Neural cell (in vitro differentiated cells): ENCODE measurements at regions not wholly inside any gene's neighbourhood (a gene's known extent, or its start where the extent isn't known, plus 50 kb on each side); places are given as distances from the start of the nearest gene placed in this dataset.

Source experiments
- CTCF ChIP-seq: fragments of 450-650 bp; IDR thresholded peaks from 2 replicates; pipeline ENCODE4 v1.5.1; 2014; ENCODE audit warnings: antibody characterized with exemption, mild to moderate bottlenecking, moderate library complexity; ENCODE audit not compliant: poor library complexity, severe bottlenecking
- EZH2 ChIP-seq: fragments of 200-600, 300-800 bp; shearing (Covaris generic), sonication (generic); IDR thresholded peaks from 2 replicates; pipeline ENCODE4 v1.6.1; 2014; ENCODE audit warnings: antibody characterized with exemption, low read length, borderline replicate concordance, mild to moderate bottlenecking; ENCODE audit not compliant: insufficient read depth, poor library complexity, severe bottlenecking
- POLR2AphosphoS5 ChIP-seq: IDR thresholded peaks from 2 replicates; pipeline ENCODE4 v1.6.1; 2012

DNA sequence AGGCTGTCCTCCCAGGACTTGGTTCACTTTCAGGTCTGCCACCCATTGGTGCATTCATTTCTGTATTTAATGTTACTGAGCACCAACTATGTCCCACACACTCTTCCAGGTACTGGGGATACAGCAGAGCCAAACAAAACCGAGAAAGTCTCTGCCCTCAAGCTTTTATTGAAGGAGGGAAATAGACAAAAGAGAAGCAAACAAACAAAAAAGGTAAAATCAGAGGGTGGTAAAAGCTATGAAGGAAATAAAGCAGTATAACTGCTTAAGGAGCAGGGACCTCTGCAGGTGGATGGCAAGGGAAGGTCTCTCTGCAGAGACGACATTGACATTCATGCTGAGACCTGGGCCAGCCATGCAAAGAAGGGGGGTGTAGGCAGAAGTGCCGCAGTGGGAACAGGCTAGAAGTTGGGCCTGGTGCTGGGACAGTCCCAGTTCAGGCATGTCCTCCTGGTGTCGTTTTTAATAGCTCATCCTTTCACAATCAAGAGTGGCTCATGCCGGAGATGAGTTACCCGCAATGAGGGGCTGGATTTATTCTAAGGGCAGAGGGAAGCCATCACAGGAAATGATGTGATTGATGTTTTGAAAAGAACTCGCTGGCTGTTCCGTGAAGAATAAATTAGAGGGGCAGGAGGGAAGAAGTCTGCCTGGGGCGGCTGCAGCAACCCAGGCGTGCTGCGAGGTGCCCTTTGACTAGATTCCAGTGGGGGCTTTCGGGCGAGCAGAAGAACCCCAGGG is 72.8 kb downstream of the IRF2BPL start:
- no peak for TF ChIP-seq POLR2AphosphoS5
- peak; percentile 56 for TF ChIP-seq CTCF
- no peak for TF ChIP-seq EZH2
